H1 (cell line): ENCODE measurements at regions not wholly inside any gene's neighbourhood (a gene's known extent, or its start where the extent isn't known, plus 50 kb on each side); places are given as distances from the start of the nearest gene placed in this dataset.

Experiments used
- CHD7 ChIP-seq: fragments of 300-600 bp; sonication (generic); IDR thresholded peaks from 2 replicates; pipeline ENCODE4 v1.7.1; 2012; ENCODE audit warnings: low read length, moderate library complexity, mild to moderate bottlenecking, inconsistent platforms; ENCODE audit not compliant: insufficient replicate concordance
- KDM4A ChIP-seq: IDR thresholded peaks from one replicate; pipeline ENCODE4 v1.7.1; 2012; ENCODE audit warnings: low read depth, mild to moderate bottlenecking, moderate library complexity, low read length, inconsistent platforms; ENCODE audit not compliant: severe bottlenecking
- MAFK ChIP-seq: IDR thresholded peaks from 2 replicates; pipeline ENCODE4 v1.6.1; 2012; ENCODE audit warnings: low read depth, mild to moderate bottlenecking, improper control_type of control experiment, low read length
- RAD21 ChIP-seq, 2 experiments: IDR thresholded peaks in 1 of 2; conservative IDR thresholded peaks in 1 of 2; 2 replicates each; pipeline ENCODE4 v1.6.1; 2011; ENCODE audit warnings: low read depth in 2 of 2, low read length in 2 of 2, improper control_type of control experiment in 1 of 2, inconsistent platforms in 1 of 2, mild to moderate bottlenecking in 1 of 2, moderate library complexity in 1 of 2
- TAF7 ChIP-seq: optimal IDR thresholded peaks from 2 replicates; pipeline ENCODE3; 2011; ENCODE audit warnings: low read depth, mild to moderate bottlenecking, inconsistent platforms, low read length, moderate library complexity, borderline replicate concordance
- TF ChIP-seq, protein P1 (sequence below): IDR thresholded peaks from 2 replicates; pipeline ENCODE4 v1.6.1; 2012; ENCODE audit warnings: inconsistent platforms

DNA sequence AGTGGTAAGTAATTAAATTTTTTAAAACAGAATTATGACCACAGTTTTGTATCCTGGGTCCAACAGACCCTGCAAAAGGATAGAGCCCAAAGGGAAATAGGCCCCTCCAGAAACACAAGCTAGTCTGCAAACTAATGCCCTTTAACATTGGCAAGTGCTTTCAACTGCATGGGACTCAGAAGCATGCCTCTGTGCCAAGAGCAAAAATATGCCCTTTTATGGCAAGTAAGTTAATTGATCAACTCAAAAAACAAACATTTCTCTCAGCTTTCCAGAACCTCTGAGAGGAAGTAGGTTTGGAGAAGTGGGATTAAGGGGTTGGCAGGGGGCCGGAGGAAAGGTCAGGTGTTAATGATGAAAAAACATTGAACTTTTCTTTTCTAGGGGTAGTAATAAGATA is 186.6 kb upstream of the PRSS1 start (continued):
- TF ChIP-seq CHD7 (no peak), KDM4A (no peak), MAFK (no peak), TAF7 (no peak), RAD21 (IDR thresholded peaks at IDR 0.05 in 1 of 2, conservative IDR thresholded peaks at IDR 0.05 in 1 of 2; ENCODE audit: low read depth in 2 of 2, low read length in 2 of 2) (no peak)
- TF ChIP-seq, protein P1, sequence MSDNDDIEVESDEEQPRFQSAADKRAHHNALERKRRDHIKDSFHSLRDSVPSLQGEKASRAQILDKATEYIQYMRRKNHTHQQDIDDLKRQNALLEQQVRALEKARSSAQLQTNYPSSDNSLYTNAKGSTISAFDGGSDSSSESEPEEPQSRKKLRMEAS, result no peak
